NB4 (cell line): ENCODE measurements at regions not wholly inside any gene's neighbourhood (a gene's known extent, or its start where the extent isn't known, plus 50 kb on each side); places are given as distances from the start of the nearest gene placed in this dataset.

Experiments
- POLR2A ChIP-seq: IDR thresholded peaks from 2 replicates; pipeline ENCODE4 v1.6.1; 2011; ENCODE audit warnings: mild to moderate bottlenecking; ENCODE audit not compliant: insufficient read length; ENCODE audit errors: extremely low read depth
- TF ChIP-seq, protein P1 (sequence below): IDR thresholded peaks from one replicate; pipeline ENCODE4 v1.5.1; 2012; ENCODE audit warnings: low read depth, low read length
- TF ChIP-seq, protein P2 (sequence below): IDR thresholded peaks from 2 replicates; pipeline ENCODE4 v1.6.1; 2011; ENCODE audit warnings: low read depth, low read length

DNA sequence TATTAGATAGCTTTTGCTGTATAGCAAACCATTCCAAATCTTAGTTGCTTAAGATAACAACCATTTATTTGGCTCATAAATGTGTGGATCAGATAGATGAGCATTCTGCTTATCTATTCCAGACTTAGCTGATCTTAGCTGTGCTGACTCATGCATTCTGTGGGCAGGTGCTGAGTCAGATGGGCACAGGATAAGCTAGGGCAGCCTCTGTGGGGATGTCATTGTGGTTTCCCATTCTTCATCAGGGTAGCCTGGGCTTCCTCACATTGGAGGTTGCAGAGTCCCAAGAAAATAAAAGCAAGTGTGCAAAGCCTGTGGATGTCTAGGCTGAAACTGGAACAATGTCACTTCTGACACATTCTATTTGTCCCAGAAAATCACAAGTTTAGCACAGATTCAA is 917.0 kb downstream of the TYW1 start:
- no peak for TF ChIP-seq POLR2A
- TF ChIP-seq, protein P1, sequence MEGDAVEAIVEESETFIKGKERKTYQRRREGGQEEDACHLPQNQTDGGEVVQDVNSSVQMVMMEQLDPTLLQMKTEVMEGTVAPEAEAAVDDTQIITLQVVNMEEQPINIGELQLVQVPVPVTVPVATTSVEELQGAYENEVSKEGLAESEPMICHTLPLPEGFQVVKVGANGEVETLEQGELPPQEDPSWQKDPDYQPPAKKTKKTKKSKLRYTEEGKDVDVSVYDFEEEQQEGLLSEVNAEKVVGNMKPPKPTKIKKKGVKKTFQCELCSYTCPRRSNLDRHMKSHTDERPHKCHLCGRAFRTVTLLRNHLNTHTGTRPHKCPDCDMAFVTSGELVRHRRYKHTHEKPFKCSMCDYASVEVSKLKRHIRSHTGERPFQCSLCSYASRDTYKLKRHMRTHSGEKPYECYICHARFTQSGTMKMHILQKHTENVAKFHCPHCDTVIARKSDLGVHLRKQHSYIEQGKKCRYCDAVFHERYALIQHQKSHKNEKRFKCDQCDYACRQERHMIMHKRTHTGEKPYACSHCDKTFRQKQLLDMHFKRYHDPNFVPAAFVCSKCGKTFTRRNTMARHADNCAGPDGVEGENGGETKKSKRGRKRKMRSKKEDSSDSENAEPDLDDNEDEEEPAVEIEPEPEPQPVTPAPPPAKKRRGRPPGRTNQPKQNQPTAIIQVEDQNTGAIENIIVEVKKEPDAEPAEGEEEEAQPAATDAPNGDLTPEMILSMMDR, result no peak
- TF ChIP-seq, protein P2, sequence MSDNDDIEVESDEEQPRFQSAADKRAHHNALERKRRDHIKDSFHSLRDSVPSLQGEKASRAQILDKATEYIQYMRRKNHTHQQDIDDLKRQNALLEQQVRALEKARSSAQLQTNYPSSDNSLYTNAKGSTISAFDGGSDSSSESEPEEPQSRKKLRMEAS, result no peak
